H1 (cell line): ENCODE measurements at regions not wholly inside any gene's neighbourhood (a gene's known extent, or its start where the extent isn't known, plus 50 kb on each side); places are given as distances from the start of the nearest gene placed in this dataset.

ENCODE experiments used
- CTCF ChIA-PET: fragments of 300-600 bp; sonication (Branson Sonifier 250); formaldehyde crosslinking; loops from one replicate; lab custom pipeline; 2021; ENCODE audit not compliant: partially characterized antibody; lab: Charles Lee
- POLR2A ChIA-PET: fragments of 300-600 bp; sonication (Branson Sonifier 250); formaldehyde crosslinking; loops from one replicate; lab custom pipeline; 2021; ENCODE audit warnings: inconsistent platforms; ENCODE audit not compliant: partially characterized antibody; lab: Charles Lee
- DNase-seq, 2 experiments: peaks; one replicate each; pipeline versions ENCODE4 v3.0.0 to v3.0.0-alpha.2; 2010 to 2022; ENCODE audit warnings: low spot score in 2 of 2, low read depth in 1 of 2, mixed read lengths in 1 of 2
- FAIRE-seq: peaks from 2 replicates; lab custom pipeline; 2011; peaks lifted over from hg19 to GRCh38; lab: Jason Lieb, UNC
- H2AFZ ChIP-seq: 2 replicates; pipeline ENCODE4 v1.8.1; 2012; ENCODE audit warnings: low read length, inconsistent platforms
- H2AK5ac ChIP-seq: 2 replicates; pipeline ENCODE4 v1.6.1; 2013; ENCODE audit warnings: low read depth, low read length
- H2BK120ac ChIP-seq: replicated peaks from 2 replicates; pipeline ENCODE3; 2013; ENCODE audit warnings: low read depth, low read length, inconsistent platforms
- H2BK12ac ChIP-seq: 2 replicates; pipeline ENCODE4 v1.6.1; 2013; ENCODE audit warnings: low read depth, low read length
- H2BK15ac ChIP-seq: 2 replicates; pipeline ENCODE4 v1.6.1; 2013; ENCODE audit warnings: low read length
- H2BK20ac ChIP-seq: 2 replicates; pipeline ENCODE4 v1.6.1; 2013; ENCODE audit warnings: low read length
- H2BK5ac ChIP-seq: 2 replicates; pipeline ENCODE4 v1.6.1; 2013; ENCODE audit warnings: low read depth, low read length
- H3K14ac ChIP-seq: 2 replicates; pipeline ENCODE4 v1.6.1; 2013; ENCODE audit warnings: inconsistent platforms; ENCODE audit not compliant: insufficient read length
- H3K18ac ChIP-seq: 2 replicates; pipeline ENCODE4 v1.6.1; 2013; ENCODE audit warnings: low read length; ENCODE audit errors: extremely low read depth
- H3K23ac ChIP-seq: 2 replicates; pipeline ENCODE4 v1.6.1; 2013; ENCODE audit warnings: inconsistent platforms; ENCODE audit not compliant: insufficient read length
- H3K23me2 ChIP-seq: 2 replicates; pipeline ENCODE4 v1.6.1; 2013; ENCODE audit warnings: low read depth, low read length
- H3K27ac ChIP-seq: 2 replicates; pipeline ENCODE4 v1.6.1; 2011; ENCODE audit warnings: low read depth, low read length, inconsistent platforms
- H3K27me3 ChIP-seq, 4 experiments: replicated peaks in 1 of 4; 1 replicate in 1 of 4; 2 replicates in 3 of 4; pipeline versions ENCODE4 v1.6.1 to v1.8.1; 2011 to 2013; ENCODE audit warnings: low read length in 3 of 4, mild to moderate bottlenecking in 3 of 4, inconsistent platforms in 2 of 4, mixed read lengths in 2 of 4, moderate library complexity in 1 of 4; ENCODE audit not compliant: control insufficient read depth in 3 of 4, insufficient read depth in 3 of 4; ENCODE audit errors: extremely low read depth in 1 of 4
- H3K36me3 ChIP-seq, 4 experiments: 2 replicates each; pipeline versions ENCODE4 v1.6.1 to v1.8.1; 2011 to 2013; ENCODE audit warnings: mild to moderate bottlenecking in 4 of 4, low read length in 3 of 4, moderate library complexity in 2 of 4, control low read depth in 1 of 4, inconsistent platforms in 1 of 4; ENCODE audit not compliant: insufficient read depth in 4 of 4, control insufficient read depth in 2 of 4
- H3K4ac ChIP-seq: replicated peaks from 2 replicates; pipeline ENCODE3; 2013; ENCODE audit warnings: low read length, low read depth, mixed read lengths, inconsistent platforms; ENCODE audit not compliant: insufficient read length
- H3K4me1 ChIP-seq, 4 experiments: replicated peaks in 1 of 4; 1 replicate in 1 of 4; 2 replicates in 3 of 4; pipeline versions ENCODE4 v1.6.1 to v1.8.1; 2011 to 2013; ENCODE audit warnings: low read length in 3 of 4, inconsistent platforms in 2 of 4, mixed read lengths in 1 of 4; ENCODE audit not compliant: insufficient read depth in 4 of 4, control insufficient read depth in 3 of 4
- H3K4me2 ChIP-seq, 2 experiments: 2 replicates each; pipeline versions ENCODE4 v1.6.1 to v1.8.1; 2011 to 2013; ENCODE audit warnings: low read depth in 2 of 2, low read length in 2 of 2, control low read depth in 1 of 2, inconsistent platforms in 1 of 2, mild to moderate bottlenecking in 1 of 2; ENCODE audit not compliant: insufficient read depth in 1 of 2
- H3K4me3 ChIP-seq, 4 experiments: fragments of 200-600, 300-600 bp in 1 of 4; sonication (generic), shearing (Covaris generic), sonication (Bioruptor Twin) in 1 of 4; 2 replicates each; pipeline versions ENCODE4 v1.5.1 to v1.8.1; 2011 to 2016; ENCODE audit warnings: low read length in 4 of 4, low read depth in 3 of 4, control low read depth in 2 of 4, inconsistent platforms in 2 of 4, mild to moderate bottlenecking in 2 of 4, mixed read lengths in 1 of 4, moderate library complexity in 1 of 4; ENCODE audit not compliant: insufficient read depth in 2 of 4; ENCODE audit errors: extremely low read depth in 1 of 4
- H3K56ac ChIP-seq: replicated peaks from 2 replicates; pipeline ENCODE3; 2013; ENCODE audit warnings: low read depth, mild to moderate bottlenecking, mixed read lengths, low read length, inconsistent platforms; ENCODE audit not compliant: insufficient read length
- H3K79me1 ChIP-seq: 2 replicates; pipeline ENCODE4 v1.6.1; 2013; ENCODE audit warnings: low read depth, low read length, control low read depth
- H3K79me2 ChIP-seq, 2 experiments: 2 replicates each; pipeline versions ENCODE4 v1.6.1 to v1.8.1; 2012 to 2013; ENCODE audit warnings: low read length in 2 of 2, mild to moderate bottlenecking in 2 of 2, inconsistent platforms in 1 of 2; ENCODE audit not compliant: insufficient read depth in 2 of 2, control insufficient read depth in 1 of 2
- H3K9ac ChIP-seq, 4 experiments: replicated peaks in 1 of 4; 1 replicate in 1 of 4; 2 replicates in 3 of 4; pipeline versions ENCODE4 v1.6.1 to v1.8.1; 2011 to 2013; ENCODE audit warnings: low read depth in 3 of 4, low read length in 3 of 4, control low read depth in 2 of 4, mild to moderate bottlenecking in 2 of 4, moderate library complexity in 2 of 4, inconsistent platforms in 1 of 4; ENCODE audit errors: extremely low read depth in 1 of 4
- H3K9me3 ChIP-seq, 2 experiments: 2 replicates each; pipeline versions ENCODE4 v1.6.1 to v1.8.1; 2012 to 2013; ENCODE audit warnings: mild to moderate bottlenecking in 2 of 2, moderate library complexity in 2 of 2, control low read depth in 1 of 2, inconsistent platforms in 1 of 2, low read depth in 1 of 2, low read length in 1 of 2, mixed read lengths in 1 of 2; ENCODE audit not compliant: insufficient read depth in 2 of 2
- H4K20me1 ChIP-seq, 2 experiments: replicated peaks in 1 of 2; 2 replicates each; pipeline versions ENCODE3 to v1.8.1; 2011 to 2013; ENCODE audit warnings: inconsistent platforms in 2 of 2, low read length in 2 of 2, mild to moderate bottlenecking in 1 of 2; ENCODE audit not compliant: insufficient read depth in 2 of 2, control insufficient read depth in 1 of 2
- H4K5ac ChIP-seq: 2 replicates; pipeline ENCODE4 v1.6.1; 2013; ENCODE audit warnings: low read length, low read depth, mixed read lengths, inconsistent platforms; ENCODE audit not compliant: insufficient read length
- H4K8ac ChIP-seq: 2 replicates; pipeline ENCODE4 v1.8.0; 2013; ENCODE audit warnings: mild to moderate bottlenecking, moderate library complexity, low read length, inconsistent platforms; ENCODE audit not compliant: insufficient read depth; ENCODE audit errors: extremely low read depth
- H4K91ac ChIP-seq: replicated peaks from 2 replicates; pipeline ENCODE3; 2013; ENCODE audit warnings: low read length, mixed read lengths, inconsistent platforms; ENCODE audit not compliant: insufficient read length
- ATF3 ChIP-seq: IDR thresholded peaks from 2 replicates; pipeline ENCODE4 v1.6.1; 2011; ENCODE audit warnings: low read depth, mild to moderate bottlenecking, low read length; ENCODE audit not compliant: insufficient read depth
- POU5F1 ChIP-seq: IDR thresholded peaks from 2 replicates; pipeline ENCODE4 v1.6.1; 2011; ENCODE audit warnings: low read depth, mild to moderate bottlenecking, low read length, moderate library complexity
- TAF1 ChIP-seq: IDR thresholded peaks from 2 replicates; pipeline ENCODE4 v1.6.1; 2011; ENCODE audit warnings: mild to moderate bottlenecking, low read depth, low read length
- WGBS, 2 experiments: shearing (Covaris generic) in 1 of 2; methylation state at CpG; one replicate each; pipeline versions ENCODE4 v1.1.6 to v1.1.7; 2013 to 2015; ENCODE audit warnings: low lambda C conversion rate in 2 of 2, mixed read lengths in 2 of 2, inconsistent platforms in 1 of 2, low coverage in 1 of 2, missing lambda C conversion rate in 1 of 2; ENCODE audit not compliant: insufficient replicate concordance in 2 of 2, insufficient coverage in 1 of 2, insufficient read length in 1 of 2; ENCODE audit errors: extremely low coverage in 1 of 2, missing lambda C conversion rate in 1 of 2; 5-methylcytosine and 5-hydroxymethylcytosine counted together

GRCh38 chr20:6877633-6878032, 110.1 kb downstream of the BMP2 start:
- POLR2A ChIA-PET = no interaction called here
- Histone ChIP-seq H3K4me2 (no peak overlapping the region), H3K4me3 (no peak overlapping the region), H3K36me3 (no peaks in the 10 kb centered on the region), H2BK120ac (no peak overlapping the region), H4K8ac (no peak overlapping the region), H3K23ac (no peak overlapping the region), H3K9ac (no peak overlapping the region), H3K4me1 (no peaks in the 10 kb centered on the region), H4K20me1 (no peaks in the 10 kb centered on the region), H3K56ac (no peak overlapping the region), H4K5ac (no peak overlapping the region), H2BK15ac (no peak overlapping the region), H3K4ac (no peak overlapping the region), H2BK5ac (no peak overlapping the region), H3K79me2 (no peaks in the 10 kb centered on the region), H2AFZ (no peak overlapping the region), H3K27ac (no peak overlapping the region), H3K9me3 (no peaks in the 10 kb centered on the region), H2BK12ac (no peak overlapping the region), H3K18ac (no peak overlapping the region), H3K14ac (no peak overlapping the region), H3K79me1 (no peaks in the 10 kb centered on the region), H3K23me2 (no peaks in the 10 kb centered on the region), H2AK5ac (no peak overlapping the region), H2BK20ac (no peak overlapping the region), H4K91ac (no peak overlapping the region), H3K27me3 (no peaks in the 10 kb centered on the region)
- CTCF ChIA-PET = no interaction called here
- DNase-seq (no peak), FAIRE-seq (no peak)
- 100% methylated on average over 1 of the region's 1 CpG; no CpG with 5 or more reads in 1 of the 2 experiments for WGBS, 2 experiments
- TF ChIP-seq POU5F1 = no peak
- TF ChIP-seq ATF3 = no peak
- no peak for TF ChIP-seq TAF1
